EL (cell line): ENCODE measurements at regions not wholly inside any gene's neighbourhood (a gene's known extent, or its start where the extent isn't known, plus 50 kb on each side); places are given as distances from the start of the nearest gene placed in this dataset.
A peak's percentile ranks its signal among the peaks of the same experiment; 100 is the strongest.

Experiments
- DNase-seq: peaks from one replicate; pipeline ENCODE4 v3.0.0-alpha.2; 2016

DNA sequence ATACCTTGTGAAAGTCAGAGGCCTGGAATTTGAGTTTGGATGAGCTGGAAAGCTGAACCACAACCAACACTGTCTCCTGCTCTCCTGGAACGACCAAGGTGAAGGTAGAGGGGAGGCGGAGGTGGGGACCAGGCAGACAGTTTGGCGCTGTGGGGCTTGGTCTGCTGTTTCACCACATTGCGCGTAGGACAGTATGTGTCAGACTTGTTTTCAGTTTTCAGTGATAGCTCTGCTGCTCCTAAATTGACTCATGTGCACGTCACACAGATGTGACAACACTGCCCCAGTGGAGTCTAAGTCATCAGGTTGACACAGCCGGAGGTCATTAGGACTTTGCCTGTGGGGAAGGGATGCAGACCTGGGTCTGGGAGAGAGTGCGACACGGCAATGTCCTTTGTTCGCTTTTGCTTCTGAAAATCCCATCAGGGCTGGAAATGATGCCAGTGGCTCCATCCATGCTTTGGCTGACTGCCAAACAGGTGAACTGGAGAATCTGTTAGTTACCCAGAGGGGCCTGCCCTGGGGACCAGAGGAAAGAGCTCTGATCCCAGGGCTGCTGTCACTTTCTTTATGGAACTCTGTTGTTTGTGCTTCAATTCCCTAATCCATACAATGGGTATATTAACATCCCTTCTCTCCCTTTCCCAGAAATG is 255.5 kb downstream of the CDC5L start:
- DNase-seq: no peak

GRCh38 chr6:44645276-44645675 is 257.8 kb downstream of the CDC5L start:
- no peak for DNase-seq

- peak; percentile 73 for DNase-seq
These were observed 258.8 kb downstream of the CDC5L start for GRCh38 chr6:44646355-44646754.

GRCh38 chr6:44649365-44650025 is 262.0 kb downstream of the CDC5L start:
- DNase-seq: peak; percentile 24

DNA sequence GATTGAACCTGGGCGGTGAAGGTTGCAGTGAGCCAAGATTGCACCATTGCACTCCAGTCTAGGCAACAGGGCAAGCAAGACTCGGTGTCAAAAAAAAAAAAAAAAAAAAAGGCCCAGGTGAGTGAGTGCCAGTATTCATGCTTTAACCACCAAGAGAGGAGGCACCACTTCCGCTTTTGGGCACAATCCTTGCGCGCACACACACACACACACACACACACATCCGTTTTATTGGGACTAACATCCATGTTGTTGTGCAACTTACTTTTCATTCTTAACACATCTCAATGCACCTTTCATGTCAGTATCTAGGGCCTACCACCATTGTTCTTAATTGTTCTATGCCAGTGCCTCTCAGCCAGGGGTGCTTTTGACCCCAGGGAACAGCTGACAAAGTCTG is 263.0 kb downstream of the CDC5L start:
- no peak for DNase-seq

DNA sequence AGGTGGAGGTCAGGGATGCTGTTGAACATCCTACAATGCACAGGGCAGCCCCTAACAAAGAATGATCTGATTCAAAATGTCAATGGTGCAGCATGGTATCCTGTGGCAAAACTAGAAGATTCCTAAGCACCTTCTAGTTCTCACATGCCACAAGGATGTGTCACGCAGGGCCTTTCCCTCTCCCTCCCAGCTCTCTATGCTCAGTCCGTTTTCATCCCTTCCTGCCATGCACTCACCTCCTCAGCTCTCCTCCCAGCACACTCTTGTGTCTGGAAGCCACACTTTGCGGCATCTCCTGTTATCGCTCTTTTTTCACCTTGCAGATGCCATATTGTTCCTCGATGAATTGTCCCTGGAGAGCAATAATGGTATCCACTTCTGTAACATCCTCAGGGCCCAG is 263.4 kb downstream of the CDC5L start:
- peak; percentile 82 for DNase-seq

DNA sequence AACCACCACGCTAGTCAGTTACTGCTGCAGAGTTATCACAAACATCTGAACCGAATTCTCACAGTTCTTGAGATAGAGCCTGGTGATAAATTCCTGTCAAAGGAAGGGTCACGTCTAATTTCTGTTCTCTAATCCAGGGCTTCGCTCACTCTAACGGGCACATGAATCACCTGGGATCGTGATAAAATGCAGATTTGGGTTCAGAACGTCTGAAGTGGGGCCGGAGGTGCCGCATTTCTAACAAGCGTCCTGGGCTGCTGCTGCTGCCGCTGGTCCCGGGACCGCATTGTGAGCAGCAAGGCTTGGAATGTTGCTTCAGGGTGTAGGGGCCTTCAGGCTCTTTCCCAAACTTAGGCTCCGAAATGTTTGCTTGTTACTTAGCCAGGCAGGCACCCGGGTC is 264.1 kb downstream of the CDC5L start:
- DNase-seq: peak; percentile 53

DNA sequence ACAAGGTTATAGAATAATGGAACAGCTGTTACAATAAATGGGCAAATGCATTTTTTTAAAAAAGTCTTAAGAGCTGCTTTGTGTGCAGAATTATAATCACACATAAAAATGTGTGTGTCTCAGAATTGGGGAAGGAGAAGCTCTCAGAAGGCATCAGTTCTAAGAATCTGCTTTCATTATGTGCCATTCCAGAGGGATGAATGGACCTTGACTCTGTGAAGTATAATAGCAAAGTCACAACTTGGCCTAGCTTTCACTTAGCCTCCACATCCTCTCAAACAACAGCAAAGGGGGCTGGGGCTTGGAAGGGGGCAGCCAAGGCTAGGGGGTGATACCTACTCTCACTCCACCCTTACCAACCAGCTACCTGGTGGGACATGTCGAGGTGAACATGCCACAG is 265.0 kb downstream of the CDC5L start:
- peak; percentile 55 for DNase-seq

GRCh38 chr6:44653091-44653490 is 265.6 kb downstream of the CDC5L start:
- DNase-seq: no peak

- peak; percentile 51 for DNase-seq
These were observed 266.3 kb downstream of the CDC5L start for GRCh38 chr6:44653761-44654218.

DNA sequence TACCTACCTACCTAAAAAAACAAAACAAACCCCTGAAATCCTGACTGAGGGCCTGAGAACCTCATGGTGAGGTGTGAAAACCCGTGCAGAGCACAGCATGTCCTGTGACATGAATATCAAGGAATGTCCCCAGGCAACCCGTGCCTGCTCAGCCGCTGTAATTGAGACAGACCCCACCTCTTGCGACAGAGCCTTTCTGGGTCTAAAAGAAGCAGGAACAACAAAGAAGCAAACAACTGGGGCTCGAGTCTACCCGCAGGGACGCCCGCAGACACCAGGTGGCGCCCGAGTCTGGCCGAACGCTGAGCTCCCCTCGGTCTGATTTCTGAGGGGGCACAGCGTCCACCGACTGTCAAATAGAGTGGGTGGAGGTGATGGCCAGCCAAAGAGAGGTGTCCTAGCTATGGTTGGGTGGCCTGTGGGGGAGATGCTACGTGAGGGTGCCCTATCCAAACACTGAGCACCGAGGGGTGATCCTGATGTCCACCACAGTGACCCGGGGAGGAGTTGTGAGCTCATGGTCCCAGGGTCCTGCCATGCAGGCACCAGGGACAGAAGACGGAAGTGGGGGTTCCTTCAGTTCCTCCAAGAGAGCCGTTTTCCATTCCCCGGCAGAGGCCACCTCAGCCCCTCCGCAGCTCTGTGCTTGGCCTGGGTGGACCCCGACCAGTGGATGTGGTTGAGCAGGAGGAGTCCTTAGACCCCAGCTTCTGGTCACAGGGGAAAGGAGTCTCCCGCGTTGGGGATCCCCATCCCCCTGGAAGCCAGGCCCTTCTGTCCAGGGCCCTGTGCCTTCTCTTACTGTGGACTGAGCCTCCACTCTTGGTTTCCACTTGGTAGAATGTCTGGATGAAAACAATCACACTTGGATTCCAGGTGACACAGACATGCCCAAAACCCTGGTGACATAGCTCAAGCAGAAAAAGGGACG is 268.2 kb downstream of the CDC5L start:
- DNase-seq: peak; percentile 70

GRCh38 chr6:44656691-44657090 is 269.2 kb downstream of the CDC5L start:
- DNase-seq: no peak

GRCh38 chr6:44657206-44657819 is 269.8 kb downstream of the CDC5L start:
- no peak for DNase-seq

GRCh38 chr6:44658571-44658970 is 271.1 kb downstream of the CDC5L start:
- no peak for DNase-seq

DNA sequence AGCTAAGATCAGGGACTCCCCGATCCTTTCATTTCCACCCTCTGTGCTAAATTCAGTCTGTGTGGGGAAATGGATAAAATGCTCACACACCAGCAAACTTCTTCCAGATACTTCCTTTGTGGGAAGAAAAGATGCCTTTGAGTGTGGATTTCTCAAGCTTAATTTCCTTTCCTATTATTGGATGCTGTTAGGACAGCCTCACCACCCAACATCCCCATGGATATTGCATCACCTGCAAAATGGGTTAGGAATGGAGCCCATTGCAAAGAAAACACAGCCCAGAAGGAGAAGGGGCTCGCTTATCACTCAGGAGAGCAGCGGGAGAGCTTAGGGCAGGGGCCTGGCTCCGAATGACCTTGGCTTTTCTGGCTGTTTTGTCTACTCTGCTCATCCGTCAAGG is 272.2 kb downstream of the CDC5L start:
- no peak for DNase-seq

DNA sequence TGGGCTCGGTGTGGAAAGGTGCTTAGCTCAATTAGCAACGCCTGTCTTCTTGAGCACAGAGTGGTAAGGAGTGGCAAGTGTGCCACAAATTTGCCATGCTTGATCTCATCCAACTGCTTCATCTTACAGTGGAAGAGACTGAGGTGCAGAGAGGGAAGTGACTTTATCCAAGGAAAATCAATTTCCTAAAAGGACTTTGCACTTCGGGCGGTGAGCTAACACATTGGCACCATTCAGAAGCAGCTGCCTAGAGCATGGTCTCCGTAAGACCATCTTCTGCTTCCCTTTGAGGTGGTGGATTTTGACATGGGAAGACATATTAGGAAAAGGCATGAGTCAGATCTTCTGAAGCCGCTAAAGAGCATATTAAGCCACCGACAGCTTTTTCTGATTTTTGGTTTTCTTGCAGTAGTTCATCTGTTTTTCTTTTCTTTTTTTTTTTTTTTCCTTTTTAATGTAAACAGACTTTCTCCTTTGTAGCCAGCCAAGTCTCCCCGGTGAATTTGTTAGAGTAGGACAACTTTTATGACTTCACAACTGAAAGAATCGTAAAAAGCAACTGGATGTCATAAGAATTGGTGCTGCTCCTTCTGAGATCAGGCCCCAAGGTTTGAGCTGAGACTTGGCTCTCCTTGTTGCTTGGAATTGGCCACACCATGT is 273.2 kb downstream of the CDC5L start:
- no peak for DNase-seq

DNA sequence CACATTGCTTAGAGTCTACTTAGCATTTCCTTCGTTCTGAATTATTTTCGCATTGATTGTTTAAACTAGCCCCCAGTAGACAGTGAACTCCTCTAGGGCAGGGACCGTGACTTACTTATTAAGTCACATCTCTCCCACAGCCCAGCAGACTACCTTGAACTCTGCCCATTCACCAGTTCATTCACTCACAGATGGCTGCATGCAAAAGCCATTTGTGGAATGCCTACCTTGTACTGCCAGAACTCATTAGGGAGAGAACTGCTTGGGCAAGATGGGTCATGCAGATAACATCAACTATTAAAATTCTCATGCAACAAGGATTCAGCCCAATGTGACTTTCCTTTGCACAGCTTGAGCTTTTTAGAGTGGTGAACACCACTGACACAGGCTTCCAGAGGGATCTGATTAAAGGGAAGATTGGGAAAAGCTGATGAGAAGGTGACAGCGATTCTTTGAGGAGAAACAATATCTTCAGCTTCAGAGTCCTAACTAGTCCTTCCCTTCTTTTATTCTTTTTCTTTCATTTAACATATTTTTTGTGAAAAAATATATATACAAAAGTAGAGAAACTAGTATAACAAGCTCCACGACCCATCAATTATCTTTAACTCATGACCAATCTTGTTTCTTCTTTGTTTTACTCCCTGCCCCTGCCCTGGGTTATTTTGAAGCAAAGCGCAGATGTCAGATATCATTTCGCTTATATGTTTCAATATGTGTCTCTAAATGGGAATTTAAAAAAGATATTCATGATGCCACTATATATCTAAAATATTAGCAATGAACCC is 273.9 kb downstream of the CDC5L start:
- peak; percentile 96 for DNase-seq

DNA sequence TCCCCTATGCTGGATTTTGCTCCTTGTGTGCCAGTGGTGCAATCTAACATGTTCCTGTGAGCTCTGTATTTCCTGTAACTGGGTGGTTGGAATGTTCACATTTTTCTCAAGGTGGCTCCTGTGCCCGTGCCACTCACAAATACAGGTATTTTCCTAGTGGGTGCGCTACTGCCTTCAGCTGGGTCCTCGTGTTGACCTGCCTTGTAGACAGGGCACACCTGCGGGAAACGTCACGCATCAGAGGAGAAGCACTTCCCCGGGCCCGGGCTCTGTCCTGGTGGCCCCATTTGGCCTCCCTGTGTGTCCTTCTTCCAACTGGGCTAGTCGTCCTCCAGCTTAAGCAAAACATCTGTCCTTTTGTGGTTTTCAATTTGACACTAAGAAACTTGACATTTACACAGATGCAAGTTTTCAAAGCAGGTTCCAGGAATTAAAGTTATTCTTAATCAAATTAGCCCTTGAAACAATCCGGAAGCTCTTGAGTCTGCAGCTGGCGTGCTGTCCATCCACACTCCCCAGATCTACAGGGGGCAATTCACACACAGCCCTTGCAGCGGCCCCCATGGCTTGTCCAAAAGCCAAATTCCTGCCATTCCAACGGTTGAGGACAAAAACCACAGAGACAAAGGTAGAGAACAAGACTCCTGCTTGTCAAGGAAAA is 275.1 kb downstream of the CDC5L start:
- DNase-seq: peak; percentile 84

GRCh38 chr6:44663860-44664634 is 276.5 kb downstream of the CDC5L start:
- no peak for DNase-seq

GRCh38 chr6:44664716-44665115 is 277.2 kb downstream of the CDC5L start:
- DNase-seq: peak; percentile 61
